HG03432 (cell line): ENCODE measurements at regions not wholly inside any gene's neighbourhood (a gene's known extent, or its start where the extent isn't known, plus 50 kb on each side); places are given as distances from the start of the nearest gene placed in this dataset.

Source experiments
- ATAC-seq: cut with Tn5 transposase; IDR thresholded peaks from one replicate; pipeline ENCODE4 v1.9.1; 2021; ENCODE audit warnings: mild to moderate bottlenecking, moderate library complexity; ENCODE audit not compliant: unreplicated experiment

- no peak for ATAC-seq
Measured at GRCh38 chr2:71939588-71940535, 207.8 kb downstream of the CYP26B1 start.

DNA sequence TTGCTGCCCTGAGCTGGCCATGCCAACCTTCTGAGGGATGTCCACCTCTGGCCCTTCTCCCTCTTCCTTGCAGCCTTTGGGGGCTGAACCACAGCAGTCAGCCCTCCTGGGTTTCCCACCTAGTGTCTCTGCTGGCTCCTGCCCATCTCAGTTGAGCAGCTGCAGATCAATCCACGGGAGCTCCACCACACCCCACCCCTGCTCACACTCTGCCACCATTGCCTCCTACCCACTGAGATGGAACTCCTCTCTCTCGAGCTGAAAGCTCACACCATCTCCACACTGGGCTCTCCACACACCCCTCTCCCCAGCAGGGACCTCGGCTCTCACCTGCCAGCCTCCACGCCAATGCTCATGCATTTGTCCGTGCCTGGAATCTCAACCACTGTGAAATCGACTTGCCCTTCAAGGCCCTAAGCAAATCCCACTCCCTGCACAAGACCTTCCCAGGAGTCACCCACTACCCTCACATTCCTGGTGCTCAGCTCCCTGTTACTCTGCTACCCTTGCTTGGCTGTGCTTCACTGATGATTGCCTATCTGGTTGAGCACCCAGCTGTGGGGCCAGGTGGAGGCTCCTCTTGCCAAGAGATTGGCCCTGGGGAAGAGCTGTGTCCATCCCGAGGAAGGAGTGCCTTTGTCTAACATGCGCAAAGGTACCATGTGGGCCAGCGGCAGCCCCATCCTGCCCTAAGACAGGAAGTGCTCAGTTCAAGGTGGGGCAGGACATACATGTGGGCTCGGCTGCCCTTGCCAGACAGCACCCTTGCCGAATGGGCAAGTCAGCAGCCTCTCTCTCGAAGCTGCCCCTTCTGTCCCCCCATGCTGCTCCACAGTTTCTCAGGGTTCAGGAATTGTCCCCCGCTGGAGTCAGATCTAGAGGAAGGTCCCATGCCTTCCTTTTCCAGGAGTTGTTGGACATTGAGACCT, 208.7 kb downstream of the CYP26B1 start:
- ATAC-seq, result no peak

DNA sequence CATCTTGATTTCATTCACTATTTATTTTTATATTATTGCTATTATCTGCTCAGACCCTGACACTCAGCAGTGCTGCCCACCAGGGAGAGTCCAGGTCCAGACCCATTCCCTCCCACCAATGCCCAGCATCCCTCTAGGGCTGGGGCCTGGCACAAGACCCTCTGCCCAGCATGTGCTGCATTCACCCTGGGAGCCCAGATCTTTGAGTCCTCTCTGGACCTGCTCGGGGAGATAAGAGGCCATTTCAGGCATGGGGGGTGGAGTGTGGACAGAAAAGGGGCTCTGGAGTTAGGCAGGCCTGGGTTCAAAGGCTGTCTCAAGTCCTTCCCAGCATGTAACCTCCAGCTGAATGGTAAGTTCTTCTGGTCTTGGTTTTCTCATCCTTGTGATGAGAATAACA, 209.6 kb downstream of the CYP26B1 start:
- no peak for ATAC-seq

DNA sequence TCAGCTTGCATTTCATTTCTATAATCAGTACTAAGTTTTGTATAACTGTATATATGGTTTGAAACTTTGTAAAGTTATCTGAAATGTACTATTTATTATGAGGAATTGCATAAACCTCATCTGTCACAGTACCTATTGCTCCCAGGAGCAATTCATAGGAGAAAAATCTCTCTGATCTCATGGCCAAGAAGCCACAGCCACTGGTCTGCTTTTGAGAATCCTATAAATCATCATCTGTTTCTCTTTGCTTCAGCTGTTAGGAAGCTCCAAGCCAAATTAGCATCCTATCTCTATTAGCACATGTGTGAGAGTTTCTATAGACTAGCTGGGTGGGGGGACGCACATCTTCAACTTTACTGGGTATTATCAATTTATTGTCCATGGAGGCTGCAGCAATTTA, 210.3 kb downstream of the CYP26B1 start:
- ATAC-seq, result no peak

- ATAC-seq, result no peak
Measured at GRCh38 chr2:71936076-71937030, 211.3 kb downstream of the CYP26B1 start.

DNA sequence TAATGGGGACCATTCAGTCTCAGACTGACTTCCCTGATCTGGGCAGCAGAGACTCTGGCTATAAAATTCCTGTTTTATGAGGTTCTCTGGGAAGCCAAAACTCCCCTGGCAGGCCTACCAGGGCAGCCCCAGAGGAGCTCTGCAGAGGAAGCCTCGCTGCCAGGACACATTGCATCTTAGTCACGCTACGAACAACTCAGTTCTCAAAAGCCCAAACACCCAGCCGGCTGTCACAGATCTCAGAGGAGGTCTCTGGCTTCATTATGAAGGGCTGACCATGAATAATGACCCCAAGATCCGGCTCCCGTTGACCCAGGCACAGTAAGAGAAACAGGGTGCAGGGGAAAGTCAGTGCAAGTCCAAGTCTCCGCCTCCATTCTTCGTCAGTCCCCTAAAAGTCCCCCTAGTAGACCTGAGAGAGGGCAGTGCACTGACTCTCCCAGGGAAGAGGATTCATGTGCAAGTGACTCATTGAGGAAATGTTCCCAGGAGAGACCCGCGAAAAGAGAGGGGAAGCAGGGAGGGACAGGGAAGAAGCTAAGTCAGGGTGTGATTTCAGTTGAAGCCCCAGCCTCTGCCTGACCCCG, 212.3 kb downstream of the CYP26B1 start:
- no peak for ATAC-seq

GRCh38 chr2:71934595-71935261, 212.9 kb downstream of the CYP26B1 start:
- no peak for ATAC-seq

- ATAC-seq, result no peak
Measured at GRCh38 chr2:71934320-71934593, 213.4 kb downstream of the CYP26B1 start.

DNA sequence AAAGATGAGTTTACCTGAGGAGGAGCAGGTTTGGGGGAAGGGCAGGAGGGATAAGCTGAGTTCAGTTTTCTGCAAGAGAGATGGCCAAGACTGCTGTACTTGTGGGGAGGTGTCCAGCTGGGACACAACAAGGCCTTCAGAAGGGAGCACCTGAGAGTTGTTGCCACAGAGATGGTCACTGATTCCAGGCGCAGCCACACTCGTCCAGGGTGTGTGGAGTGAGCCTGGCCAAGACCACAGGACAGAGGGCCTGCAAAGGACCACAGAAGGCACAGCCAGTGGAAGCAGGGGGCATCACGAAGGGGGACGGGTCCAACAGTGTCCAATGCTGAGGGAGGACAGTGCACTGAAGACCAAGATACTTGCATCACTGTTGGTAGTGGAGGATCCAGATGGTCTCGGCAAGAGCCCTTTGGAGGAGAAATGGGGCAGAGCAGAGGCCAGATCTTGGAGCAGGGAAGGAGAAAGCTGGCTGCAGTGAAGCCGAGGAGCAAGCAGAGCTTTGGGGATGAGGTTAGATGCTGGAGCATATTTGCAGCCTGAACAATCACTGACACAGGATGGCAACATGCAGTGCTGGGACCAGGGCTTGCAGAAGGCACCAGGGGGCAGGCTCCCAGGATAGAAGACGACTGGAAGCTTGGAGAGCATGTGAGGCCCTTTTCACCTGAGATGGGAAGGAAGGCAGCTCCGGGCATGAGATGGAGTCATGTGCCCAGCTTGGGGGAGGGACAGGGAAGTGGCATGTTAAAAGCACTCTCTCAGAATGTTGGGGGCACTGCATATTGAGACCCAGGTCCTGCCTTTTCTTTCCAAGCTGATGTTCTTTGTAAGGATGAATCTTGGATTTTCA, 214.0 kb downstream of the CYP26B1 start:
- no peak for ATAC-seq

DNA sequence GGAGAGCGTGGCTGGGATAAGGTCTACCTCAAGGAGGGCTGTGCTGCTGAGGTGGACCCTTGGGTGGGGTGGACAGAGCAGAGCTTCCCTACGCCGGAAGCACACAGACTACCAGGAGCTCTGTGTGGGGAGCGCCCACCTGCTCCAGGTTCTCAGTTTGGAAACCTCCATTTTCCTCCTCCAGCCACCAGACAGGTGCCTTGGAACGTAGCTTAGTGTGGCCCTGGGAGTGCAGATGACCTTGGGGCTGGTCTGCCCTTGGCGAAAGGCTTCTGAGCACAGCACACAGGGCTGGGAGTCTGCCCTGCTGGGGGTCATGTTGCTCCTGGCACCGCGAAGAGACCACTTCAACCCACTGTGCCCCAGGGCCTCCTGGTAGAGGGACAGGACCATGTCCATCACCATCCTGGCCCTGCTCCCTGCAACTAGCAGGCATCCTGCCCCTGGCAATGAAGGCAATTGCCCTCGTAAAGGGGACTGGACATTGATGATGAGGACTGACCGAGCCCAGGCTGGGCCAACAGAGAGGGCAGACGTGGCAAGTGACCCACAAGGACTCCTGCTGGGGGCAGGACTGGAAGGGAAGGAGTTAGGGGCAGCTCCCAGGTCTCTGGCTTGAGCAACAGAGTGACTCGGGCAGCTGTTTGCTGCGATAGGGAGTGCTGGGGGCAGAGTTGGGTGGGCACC, 214.7 kb downstream of the CYP26B1 start:
- no peak for ATAC-seq

DNA sequence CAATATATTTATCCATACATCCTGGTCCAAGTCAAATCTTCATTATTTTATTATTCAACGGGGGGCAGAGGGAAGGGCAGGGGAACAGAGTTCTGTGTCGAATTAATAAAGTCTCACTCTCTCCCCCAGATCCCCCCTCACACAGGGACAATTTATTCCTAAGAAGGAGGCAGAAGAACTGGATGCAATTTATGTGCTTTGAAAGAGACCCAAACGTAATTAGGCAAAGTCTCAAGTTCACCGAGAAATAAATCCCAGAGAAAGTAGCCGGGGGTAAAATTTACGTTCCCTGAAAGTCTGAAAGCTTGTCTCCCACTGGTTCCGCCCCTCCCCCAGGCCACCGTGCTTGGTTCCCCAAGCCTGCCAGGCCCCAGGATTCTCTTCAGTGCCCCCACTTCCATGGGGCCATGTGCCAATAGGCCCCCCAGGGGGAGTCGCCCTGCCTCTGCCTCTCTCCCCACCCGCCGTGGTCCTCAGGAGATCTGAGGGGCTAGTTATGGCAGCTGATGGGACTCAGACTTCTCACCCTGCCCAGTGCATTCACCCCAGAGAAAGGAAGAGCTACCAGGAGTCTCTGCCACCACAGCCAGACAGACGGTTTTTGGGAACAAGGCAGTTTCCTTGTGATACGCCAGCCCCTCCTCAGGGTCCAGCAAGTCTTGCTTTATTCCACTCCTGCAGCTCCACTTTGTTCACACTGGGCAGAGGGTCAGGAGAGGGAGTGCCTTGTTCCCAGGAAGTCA, 215.5 kb downstream of the CYP26B1 start:
- ATAC-seq, result no peak

DNA sequence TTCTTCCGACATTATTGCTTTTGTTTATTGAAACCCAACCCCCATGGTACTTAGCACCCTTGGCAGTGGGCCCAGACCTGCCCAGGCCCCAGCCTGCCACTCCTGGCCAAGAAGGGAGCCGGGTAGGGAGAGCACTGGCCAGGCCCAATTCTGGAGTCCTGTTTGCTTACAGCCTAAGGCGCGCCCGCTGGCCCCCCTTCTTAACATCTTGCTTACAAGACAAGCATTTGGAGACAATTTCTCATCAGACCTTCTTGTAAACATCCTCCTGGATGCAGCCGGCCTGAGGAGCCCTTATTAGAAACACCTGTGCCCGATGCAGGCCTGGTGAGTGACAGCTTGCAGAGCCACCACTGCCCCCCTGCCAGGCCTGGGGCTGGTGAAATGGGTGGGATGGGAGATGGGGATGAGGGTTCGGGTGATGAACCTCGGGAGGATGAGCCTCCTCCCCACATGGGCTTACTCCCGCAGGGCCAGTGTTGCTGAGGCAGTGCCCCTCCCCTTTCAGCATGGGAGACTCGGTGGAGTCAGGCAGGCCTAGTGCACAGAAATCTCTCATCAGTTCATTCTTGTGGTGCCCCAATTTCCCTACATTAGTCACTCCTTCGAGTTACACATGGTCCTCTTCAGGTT, 217.5 kb downstream of the CYP26B1 start:
- ATAC-seq, result no peak

DNA sequence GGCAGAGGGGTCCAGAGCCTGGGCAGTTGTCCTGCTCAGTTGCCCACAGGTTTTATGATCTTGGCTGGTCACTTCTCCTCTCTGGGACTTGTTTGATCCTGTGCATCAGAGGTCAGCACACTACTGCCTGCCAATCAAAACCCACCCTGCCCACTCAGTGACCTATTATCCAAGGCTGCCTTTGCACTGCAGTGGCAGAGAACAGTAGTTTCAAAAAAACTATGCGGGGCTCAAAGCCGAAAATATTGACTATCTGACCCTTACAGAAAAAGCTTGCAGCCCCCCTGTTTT, 218.2 kb downstream of the CYP26B1 start:
- ATAC-seq, result no peak

DNA sequence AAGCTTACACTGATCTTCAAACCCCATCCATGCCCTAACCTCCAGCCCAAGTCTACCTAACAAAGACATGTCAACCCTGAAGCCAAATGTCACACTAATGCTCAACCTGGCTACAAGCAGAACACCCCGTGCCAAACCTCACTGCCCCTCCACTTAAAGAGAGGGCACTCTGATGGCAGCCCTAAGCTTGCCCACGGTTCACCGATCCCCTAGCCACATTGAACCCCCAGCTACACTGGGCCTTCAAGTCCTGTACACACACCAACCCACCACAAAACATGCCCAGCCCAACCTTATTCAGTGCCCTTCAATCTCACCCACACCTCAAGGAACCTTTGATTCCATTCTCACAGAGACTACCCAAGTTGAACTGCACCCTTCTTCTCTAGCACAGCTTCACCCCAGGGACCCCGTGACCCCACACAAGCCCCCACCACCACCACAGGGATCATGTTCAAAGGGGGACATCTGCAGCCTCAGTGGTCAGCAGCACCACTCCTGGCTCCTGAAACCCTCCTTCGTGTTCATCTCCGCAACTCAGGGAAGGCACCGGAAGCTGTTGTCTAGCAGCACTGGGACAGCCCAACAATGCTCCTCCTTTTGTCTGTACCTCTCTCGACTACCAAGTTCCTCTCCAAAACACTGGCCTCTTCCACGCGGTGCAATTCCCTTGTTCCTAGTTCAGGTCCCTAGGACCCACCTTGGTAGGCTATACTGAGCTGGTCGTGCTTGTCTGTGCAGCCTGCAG, 218.8 kb downstream of the CYP26B1 start:
- ATAC-seq, result no peak

DNA sequence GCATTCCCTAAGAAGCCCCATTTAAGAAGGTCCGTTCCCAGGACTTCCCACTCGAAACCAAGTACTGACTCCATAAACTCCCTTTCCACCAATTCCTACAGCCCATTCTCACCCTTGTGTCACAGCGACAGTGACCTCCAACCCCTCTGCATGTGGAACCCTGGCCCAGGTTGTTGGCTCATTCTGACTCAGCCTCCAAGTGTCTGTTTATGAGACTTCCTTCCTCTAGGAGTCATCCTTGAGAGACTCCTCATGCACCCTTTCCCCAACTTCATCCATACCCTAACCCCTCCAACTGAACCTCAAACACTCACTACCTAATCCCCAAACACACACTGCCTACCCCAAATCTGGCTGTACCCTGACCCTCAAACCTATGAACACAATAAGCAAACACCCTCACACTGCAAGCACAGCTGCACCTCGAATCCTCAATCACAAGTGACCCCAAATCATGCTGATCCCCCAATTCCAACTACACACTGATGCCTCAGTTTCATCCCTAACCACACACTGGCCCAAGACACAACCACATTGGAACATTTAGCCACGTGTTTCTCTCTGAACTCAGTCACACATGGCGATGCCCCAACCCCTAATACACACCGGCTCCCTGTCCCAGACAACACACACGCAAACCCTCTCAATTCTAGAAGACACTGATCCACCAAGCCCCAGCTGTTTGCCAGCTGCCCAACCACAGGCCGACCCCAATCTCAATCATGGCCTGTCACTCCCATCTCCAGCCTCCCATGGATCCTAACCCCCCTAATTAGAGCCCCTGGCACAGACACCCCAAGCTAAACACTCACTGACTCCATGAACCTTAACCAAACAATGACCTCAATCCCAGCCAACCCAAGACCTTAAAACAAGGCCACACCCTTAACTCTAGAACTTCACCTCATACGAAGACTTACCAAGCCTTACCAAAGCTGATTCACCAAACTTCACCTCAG, 219.6 kb downstream of the CYP26B1 start:
- no peak for ATAC-seq
